SK-N-SH (cell line): ENCODE measurements at regions not wholly inside any gene's neighbourhood (a gene's known extent, or its start where the extent isn't known, plus 50 kb on each side); places are given as distances from the start of the nearest gene placed in this dataset.

Experiments
- CHD2 ChIP-seq: fragments of 150-350 bp; IDR thresholded peaks from 2 replicates; pipeline ENCODE4 v1.6.1; 2018; ENCODE audit warnings: low read length; ENCODE audit not compliant: partially characterized antibody
- EP300 ChIP-seq, 2 experiments: IDR thresholded peaks; 2 replicates each; pipeline versions ENCODE4 v1.4.0 to v1.6.1; 2012; ENCODE audit warnings: borderline replicate concordance in 1 of 2, low read depth in 1 of 2, low read length in 1 of 2
- FOSL2 ChIP-seq: IDR thresholded peaks from 2 replicates; pipeline ENCODE4 v1.4.0; 2012; ENCODE audit warnings: low read depth, mild to moderate bottlenecking, moderate library complexity, borderline replicate concordance
- MEF2A ChIP-seq: IDR thresholded peaks from 2 replicates; pipeline ENCODE4 v1.4.0; 2012; ENCODE audit warnings: low read depth, borderline replicate concordance
- POLR2AphosphoS5 ChIP-seq: IDR thresholded peaks from 2 replicates; pipeline ENCODE4 v1.6.1; 2012; ENCODE audit warnings: low read depth, low read length
- TF ChIP-seq, protein P1 (sequence below): IDR thresholded peaks from 2 replicates; pipeline ENCODE4 v1.6.1; 2012; ENCODE audit warnings: mild to moderate bottlenecking, low read depth, low read length, moderate library complexity
- TF ChIP-seq, protein P2 (sequence below): fragments of 200-600 bp; sonication (generic); IDR thresholded peaks from 2 replicates; pipeline ENCODE4 v1.6.1; 2017; ENCODE audit warnings: antibody characterized with exemption, mild to moderate bottlenecking, moderate library complexity
- TF ChIP-seq, protein P3 (sequence below): IDR thresholded peaks from 2 replicates; pipeline ENCODE4 v1.4.0; 2012; ENCODE audit warnings: low read depth

DNA sequence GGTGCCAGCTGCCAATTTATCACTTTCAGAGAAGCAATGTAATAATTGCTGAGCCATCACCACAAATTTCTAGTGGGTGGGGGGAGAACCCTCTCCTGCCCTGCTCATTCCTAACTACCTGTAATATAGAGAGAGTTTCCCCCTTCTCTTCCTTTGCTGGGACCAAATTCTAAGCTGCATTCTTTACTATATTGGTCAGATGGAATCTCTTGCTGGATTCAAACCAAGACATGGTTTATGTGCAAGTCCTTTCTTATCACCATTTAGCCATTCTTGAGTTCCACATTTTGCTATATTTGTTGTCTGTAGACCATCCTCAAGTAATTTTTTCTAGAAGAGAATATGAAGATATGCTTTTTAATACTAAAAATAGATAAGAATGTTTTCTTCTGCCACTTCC, 452.1 kb downstream of the MN1 start:
- TF ChIP-seq FOSL2 (no peak), EP300 (IDR thresholded peaks at IDR 0.05; ENCODE audit: borderline replicate concordance in 1 of 2, low read depth in 1 of 2, low read length in 1 of 2) (no peak), MEF2A (no peak), POLR2AphosphoS5 (no peak), CHD2 (no peak)
- TF ChIP-seq, protein P1, sequence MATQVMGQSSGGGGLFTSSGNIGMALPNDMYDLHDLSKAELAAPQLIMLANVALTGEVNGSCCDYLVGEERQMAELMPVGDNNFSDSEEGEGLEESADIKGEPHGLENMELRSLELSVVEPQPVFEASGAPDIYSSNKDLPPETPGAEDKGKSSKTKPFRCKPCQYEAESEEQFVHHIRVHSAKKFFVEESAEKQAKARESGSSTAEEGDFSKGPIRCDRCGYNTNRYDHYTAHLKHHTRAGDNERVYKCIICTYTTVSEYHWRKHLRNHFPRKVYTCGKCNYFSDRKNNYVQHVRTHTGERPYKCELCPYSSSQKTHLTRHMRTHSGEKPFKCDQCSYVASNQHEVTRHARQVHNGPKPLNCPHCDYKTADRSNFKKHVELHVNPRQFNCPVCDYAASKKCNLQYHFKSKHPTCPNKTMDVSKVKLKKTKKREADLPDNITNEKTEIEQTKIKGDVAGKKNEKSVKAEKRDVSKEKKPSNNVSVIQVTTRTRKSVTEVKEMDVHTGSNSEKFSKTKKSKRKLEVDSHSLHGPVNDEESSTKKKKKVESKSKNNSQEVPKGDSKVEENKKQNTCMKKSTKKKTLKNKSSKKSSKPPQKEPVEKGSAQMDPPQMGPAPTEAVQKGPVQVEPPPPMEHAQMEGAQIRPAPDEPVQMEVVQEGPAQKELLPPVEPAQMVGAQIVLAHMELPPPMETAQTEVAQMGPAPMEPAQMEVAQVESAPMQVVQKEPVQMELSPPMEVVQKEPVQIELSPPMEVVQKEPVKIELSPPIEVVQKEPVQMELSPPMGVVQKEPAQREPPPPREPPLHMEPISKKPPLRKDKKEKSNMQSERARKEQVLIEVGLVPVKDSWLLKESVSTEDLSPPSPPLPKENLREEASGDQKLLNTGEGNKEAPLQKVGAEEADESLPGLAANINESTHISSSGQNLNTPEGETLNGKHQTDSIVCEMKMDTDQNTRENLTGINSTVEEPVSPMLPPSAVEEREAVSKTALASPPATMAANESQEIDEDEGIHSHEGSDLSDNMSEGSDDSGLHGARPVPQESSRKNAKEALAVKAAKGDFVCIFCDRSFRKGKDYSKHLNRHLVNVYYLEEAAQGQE = no peak
- TF ChIP-seq, protein P2, sequence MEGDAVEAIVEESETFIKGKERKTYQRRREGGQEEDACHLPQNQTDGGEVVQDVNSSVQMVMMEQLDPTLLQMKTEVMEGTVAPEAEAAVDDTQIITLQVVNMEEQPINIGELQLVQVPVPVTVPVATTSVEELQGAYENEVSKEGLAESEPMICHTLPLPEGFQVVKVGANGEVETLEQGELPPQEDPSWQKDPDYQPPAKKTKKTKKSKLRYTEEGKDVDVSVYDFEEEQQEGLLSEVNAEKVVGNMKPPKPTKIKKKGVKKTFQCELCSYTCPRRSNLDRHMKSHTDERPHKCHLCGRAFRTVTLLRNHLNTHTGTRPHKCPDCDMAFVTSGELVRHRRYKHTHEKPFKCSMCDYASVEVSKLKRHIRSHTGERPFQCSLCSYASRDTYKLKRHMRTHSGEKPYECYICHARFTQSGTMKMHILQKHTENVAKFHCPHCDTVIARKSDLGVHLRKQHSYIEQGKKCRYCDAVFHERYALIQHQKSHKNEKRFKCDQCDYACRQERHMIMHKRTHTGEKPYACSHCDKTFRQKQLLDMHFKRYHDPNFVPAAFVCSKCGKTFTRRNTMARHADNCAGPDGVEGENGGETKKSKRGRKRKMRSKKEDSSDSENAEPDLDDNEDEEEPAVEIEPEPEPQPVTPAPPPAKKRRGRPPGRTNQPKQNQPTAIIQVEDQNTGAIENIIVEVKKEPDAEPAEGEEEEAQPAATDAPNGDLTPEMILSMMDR = no peak
- TF ChIP-seq, protein P3, sequence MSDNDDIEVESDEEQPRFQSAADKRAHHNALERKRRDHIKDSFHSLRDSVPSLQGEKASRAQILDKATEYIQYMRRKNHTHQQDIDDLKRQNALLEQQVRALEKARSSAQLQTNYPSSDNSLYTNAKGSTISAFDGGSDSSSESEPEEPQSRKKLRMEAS = no peak
